Activated naive CD8-positive, alpha-beta T cell treated with anti-CD3 and anti-CD28 coated beads, Interleukin-2, amount 50 U/mL, for 24 hours (primary cell): ENCODE measurements at regions not wholly inside any gene's neighbourhood (a gene's known extent, or its start where the extent isn't known, plus 50 kb on each side); places are given as distances from the start of the nearest gene placed in this dataset.

Experiments used
- ATAC-seq: fragments of 150-1000 bp; cut with Tn5 transposase; one replicate; pipeline ENCODE4 v1.10.0; 2021
- DNase-seq: peaks from one replicate; pipeline ENCODE4 v3.0.0; 2021
- H3K27ac Mint-ChIP-seq: one replicate; pipeline ENCODE4 v1.8.0; 2021; ENCODE audit warnings: mild to moderate bottlenecking, mixed read lengths
- H3K27me3 Mint-ChIP-seq: one replicate; pipeline ENCODE4 v1.8.0; 2021; ENCODE audit warnings: mixed read lengths
- H3K36me3 Mint-ChIP-seq: one replicate; pipeline ENCODE4 v1.8.0; 2021; ENCODE audit warnings: low read depth, mixed read lengths
- H3K4me1 Mint-ChIP-seq: one replicate; pipeline ENCODE4 v1.8.0; 2021; ENCODE audit warnings: mixed read lengths
- H3K4me3 Mint-ChIP-seq: one replicate; pipeline ENCODE4 v1.8.0; 2021; ENCODE audit warnings: mild to moderate bottlenecking, moderate library complexity, mixed read lengths
- H3K9me3 Mint-ChIP-seq: one replicate; pipeline ENCODE4 v1.8.0; 2021; ENCODE audit warnings: mixed read lengths

DNA sequence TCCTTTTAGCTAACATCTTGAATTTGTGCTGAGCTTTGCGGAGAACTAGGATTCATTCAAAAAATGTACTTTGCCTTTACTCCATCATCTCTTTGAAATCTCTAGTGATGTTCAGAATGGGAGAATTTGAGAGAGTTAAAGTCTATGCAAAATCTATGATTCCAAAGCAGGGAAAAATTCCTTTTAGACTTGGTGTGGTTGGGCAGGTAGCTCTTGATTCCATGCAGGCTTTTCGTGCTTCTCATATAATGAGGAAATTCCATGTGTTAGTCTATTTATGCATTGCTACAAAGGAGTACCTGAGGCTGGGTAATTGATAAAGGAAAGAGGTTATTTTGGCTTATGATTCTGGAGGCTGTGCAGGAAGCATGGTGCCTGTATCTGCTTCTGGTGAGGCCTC is 258.9 kb upstream of the EPHA4 start:
- Mint-ChIP-seq H3K36me3 (no peaks in the 10 kb centered on the region), H3K4me3 (no peak overlapping the region), H3K27ac (no peak overlapping the region), H3K9me3 (peaks cover 7% of the 10 kb centered on the region), H3K27me3 (no peaks in the 10 kb centered on the region), H3K4me1 (no peaks in the 10 kb centered on the region)
- DNase-seq, result no peak
- no peak for ATAC-seq

DNA sequence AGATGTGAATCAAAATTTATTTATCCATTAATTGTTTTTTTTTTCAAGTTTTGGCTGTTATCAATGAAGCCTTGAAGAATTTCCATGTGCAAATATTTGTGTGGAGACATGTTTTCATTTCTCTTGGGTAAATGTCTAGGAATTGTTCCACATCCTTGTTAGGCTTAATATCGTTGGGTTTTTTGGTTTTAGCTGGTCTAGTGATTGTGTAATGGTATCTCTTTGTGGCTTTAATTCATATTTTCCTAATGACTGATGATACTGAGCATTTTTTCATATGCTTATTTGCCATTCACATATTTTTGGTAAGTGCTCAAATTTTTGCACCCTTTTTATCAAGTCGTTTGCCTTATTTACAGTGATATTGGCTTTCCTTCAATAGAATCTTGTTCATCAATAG is 250.3 kb upstream of the EPHA4 start:
- DNase-seq (no peak), ATAC-seq (no peak)
- Mint-ChIP-seq H3K4me3 (no peak overlapping the region), H3K27ac (no peak overlapping the region), H3K4me1 (no peaks in the 10 kb centered on the region), H3K9me3 (no peaks in the 10 kb centered on the region), H3K36me3 (no peaks in the 10 kb centered on the region), H3K27me3 (no peaks in the 10 kb centered on the region)

DNA sequence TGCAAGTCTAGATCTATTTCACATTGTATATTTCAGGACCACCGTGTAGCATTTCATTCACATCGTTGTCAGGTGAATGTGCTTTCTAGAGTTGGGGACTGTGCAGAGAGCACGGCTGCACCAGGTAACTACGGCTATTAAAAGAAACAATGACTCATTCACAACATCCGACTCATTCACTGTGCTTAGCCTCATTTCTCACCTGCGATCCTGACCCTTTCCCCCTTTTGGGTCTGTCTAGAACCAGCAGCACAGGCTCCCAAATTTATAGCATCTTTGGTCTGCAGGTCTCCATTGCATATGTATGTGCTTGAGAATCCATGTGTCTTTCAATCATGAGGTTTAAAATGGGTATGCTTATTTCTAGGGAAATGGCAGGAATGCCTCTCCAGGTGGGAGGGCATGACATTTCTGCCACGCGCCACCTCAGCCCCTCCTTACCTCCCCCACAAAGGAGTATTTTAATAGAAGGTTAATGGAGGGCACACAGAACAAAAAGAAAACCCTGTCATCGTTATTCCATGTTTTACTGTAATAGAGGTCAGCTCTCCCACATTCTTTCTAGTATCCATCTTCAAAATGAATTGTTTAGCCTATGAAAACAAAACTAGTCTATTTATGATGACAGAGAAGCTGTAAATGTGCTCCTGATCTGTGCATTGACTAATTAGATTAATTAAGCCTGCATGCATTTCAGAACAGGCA is 246.7 kb upstream of the EPHA4 start:
- H3K9me3 Mint-ChIP-seq, result peaks cover 9% of the 10 kb centered on the region

DNA sequence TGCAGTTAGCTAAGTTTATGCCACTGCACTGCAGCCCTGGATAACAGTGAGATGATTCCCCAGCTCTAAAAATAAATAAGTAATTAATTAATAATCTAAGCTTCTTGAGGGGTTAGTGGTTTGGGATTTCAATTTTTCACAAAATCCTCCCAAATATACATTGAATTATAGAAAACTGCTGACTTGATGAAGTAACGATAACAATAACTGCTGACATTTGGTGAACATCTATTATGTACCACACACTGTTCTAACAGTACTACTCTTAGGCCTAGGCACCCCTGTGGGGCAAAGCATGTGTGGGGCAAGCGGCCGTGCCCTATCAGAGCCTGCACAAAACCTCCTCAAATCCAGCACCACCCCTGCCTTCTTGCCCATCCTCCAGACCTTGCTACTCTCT is 245.8 kb upstream of the EPHA4 start:
- DNase-seq (no peak), ATAC-seq (no peak)
- no peaks in the 10 kb centered on the region for H3K4me1 Mint-ChIP-seq
- H3K36me3 Mint-ChIP-seq, result no peaks in the 10 kb centered on the region
- peaks cover 9% of the 10 kb centered on the region for H3K9me3 Mint-ChIP-seq
- H3K4me3 Mint-ChIP-seq, result no peak overlapping the region
- no peaks in the 10 kb centered on the region for H3K27me3 Mint-ChIP-seq
- no peak overlapping the region for H3K27ac Mint-ChIP-seq

More for the DNA sequence above, 246.7 kb upstream of the EPHA4 start:
- Mint-ChIP-seq H3K4me3 (no peak overlapping the region), H3K4me1 (no peaks in the 10 kb centered on the region), H3K36me3 (no peaks in the 10 kb centered on the region), H3K27ac (no peak overlapping the region), H3K27me3 (no peaks in the 10 kb centered on the region)
- ATAC-seq (no peak), DNase-seq (no peak)

DNA sequence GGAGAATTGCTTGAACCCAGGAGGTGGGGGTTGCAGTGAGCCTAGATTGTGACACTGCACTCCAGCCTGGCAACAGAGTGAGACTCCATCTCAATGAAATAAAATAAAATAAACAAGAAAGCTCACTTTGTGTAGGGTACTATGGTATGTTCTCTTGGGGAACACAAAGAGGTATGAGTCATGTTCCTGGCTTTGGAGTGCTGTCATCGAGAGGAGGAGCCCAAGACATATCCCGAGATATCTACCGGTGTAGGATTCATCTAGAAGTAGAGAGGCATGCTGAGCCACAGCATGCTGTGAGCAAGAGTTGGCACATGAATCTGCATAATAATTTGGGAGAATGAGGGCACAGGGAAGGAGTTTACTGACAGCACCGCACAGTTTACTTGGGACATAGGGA is 244.9 kb upstream of the EPHA4 start:
- Mint-ChIP-seq H3K27ac (no peak overlapping the region), H3K4me1 (no peaks in the 10 kb centered on the region), H3K9me3 (peaks cover 9% of the 10 kb centered on the region), H3K4me3 (no peak overlapping the region), H3K36me3 (no peaks in the 10 kb centered on the region), H3K27me3 (no peaks in the 10 kb centered on the region)
- ATAC-seq, result no peak
- no peak for DNase-seq

DNA sequence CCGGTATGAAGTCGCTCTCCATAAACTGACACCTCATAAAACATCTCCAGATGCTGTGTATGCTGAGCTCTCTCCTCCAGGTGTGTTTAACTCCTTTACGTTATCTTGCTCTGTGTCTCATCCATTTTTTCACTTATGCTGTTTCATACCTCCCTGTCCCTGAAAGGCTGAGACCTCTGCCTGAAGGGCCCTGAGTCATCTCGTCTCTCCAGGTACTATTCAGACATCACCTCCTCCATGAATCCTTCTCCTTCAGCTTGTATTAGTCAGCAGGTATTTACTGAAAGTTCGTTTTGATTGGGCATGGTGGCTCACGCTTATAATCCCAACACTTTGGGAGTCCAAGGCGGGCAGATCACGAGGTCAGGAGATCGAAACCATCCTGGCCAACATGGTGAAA is 244.5 kb upstream of the EPHA4 start:
- no peak for DNase-seq
- ATAC-seq, result no peak
- no peaks in the 10 kb centered on the region for H3K27me3 Mint-ChIP-seq
- no peaks in the 10 kb centered on the region for H3K36me3 Mint-ChIP-seq
- peaks cover 9% of the 10 kb centered on the region for H3K9me3 Mint-ChIP-seq
- H3K4me3 Mint-ChIP-seq, result no peak overlapping the region
- no peaks in the 10 kb centered on the region for H3K4me1 Mint-ChIP-seq
- H3K27ac Mint-ChIP-seq, result no peak overlapping the region

DNA sequence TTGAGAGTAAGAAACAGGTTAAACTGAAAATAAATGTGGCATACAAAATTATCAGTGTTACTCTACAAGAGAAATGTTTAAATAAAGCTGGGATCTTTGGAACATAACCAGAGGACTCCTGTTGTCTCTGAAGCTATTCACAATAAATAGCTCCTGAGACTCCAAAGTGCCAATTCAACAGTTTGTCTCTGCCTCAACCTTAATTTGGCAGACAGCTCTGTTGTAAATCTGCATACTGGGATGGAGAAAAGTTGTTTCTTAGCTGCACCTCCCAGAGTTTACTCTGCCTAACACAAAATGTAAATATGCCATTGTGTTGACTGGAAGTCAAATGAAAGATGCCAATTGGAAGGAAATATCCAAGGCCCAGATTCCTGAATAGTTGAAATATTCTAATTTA is 238.5 kb upstream of the EPHA4 start:
- Mint-ChIP-seq H3K9me3 (peaks cover 9% of the 10 kb centered on the region), H3K4me1 (no peaks in the 10 kb centered on the region), H3K27me3 (no peaks in the 10 kb centered on the region), H3K27ac (no peak overlapping the region), H3K36me3 (no peaks in the 10 kb centered on the region), H3K4me3 (no peak overlapping the region)
- no peak for ATAC-seq
- DNase-seq, result no peak

DNA sequence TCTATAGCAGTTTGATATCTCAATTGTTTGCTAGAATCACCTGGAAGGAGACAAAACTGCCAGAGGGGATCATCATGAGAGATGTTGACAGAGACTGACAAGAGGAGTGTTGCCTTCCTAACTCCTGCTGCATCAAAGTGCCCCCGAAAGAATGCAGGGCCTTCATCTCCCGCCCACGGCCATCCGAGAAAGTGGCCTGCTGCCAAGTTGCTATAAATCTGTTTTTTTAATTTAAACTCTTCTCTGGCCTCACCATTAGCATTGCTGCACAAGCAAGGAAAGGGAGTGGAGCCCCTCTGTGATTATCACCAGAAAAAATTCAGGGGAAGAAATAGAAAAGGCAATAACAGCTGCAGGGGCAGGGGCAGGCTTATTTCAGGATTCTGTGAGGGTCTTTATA is 238.1 kb upstream of the EPHA4 start:
- Mint-ChIP-seq H3K27ac (no peak overlapping the region), H3K9me3 (peaks cover 13% of the 10 kb centered on the region), H3K36me3 (no peaks in the 10 kb centered on the region), H3K4me3 (no peak overlapping the region), H3K4me1 (no peaks in the 10 kb centered on the region), H3K27me3 (peaks cover under 1% of the 10 kb centered on the region)
- no peak for DNase-seq
- ATAC-seq, result no peak

DNA sequence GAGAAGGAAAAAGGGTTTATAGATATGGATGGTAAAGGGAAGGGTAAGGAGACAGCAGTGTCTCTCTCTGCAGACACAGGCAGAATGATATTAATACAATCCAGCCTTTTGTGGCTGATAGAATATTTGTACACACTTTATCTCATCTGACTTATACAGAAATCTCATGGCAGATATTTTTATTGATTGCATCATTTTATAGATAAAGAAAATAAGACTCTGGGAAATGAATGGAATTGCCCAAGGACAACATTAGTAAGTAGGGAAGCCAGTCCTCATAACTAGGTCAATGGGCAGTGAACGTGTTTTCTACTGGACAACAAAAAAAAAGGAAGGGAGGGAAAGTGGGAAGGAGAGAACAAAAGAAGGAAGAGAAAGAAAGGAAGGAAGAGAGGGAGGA is 236.4 kb upstream of the EPHA4 start:
- H3K4me1 Mint-ChIP-seq, result no peaks in the 10 kb centered on the region
- H3K9me3 Mint-ChIP-seq, result peaks cover 7% of the 10 kb centered on the region
- ATAC-seq (no peak), DNase-seq (no peak)
- H3K4me3 Mint-ChIP-seq, result no peak overlapping the region
- peaks cover 2% of the 10 kb centered on the region for H3K27me3 Mint-ChIP-seq
- H3K27ac Mint-ChIP-seq, result no peak overlapping the region
- H3K36me3 Mint-ChIP-seq, result no peaks in the 10 kb centered on the region

DNA sequence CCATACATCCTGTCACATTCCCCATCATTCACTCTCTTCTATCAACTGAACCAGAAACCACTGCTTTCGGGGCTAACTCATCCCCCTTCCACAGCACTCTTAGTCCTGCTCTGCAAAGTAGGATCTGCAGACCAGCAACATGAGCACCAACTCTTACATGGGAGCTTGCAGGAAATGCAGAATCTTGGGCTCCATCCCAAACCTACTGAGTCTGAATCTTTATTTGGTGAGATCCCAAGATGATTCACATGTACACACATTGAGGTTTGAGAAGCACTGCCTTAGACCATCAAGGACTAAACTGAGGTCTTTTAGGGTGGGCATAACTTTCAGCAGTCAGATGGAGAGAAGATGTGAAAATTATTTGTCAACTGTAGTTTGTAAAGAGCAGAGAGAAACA is 235.6 kb upstream of the EPHA4 start:
- H3K36me3 Mint-ChIP-seq, result no peaks in the 10 kb centered on the region
- peaks cover 2% of the 10 kb centered on the region for H3K27me3 Mint-ChIP-seq
- DNase-seq (no peak), ATAC-seq (no peak)
- H3K27ac Mint-ChIP-seq, result no peak overlapping the region
- no peaks in the 10 kb centered on the region for H3K4me1 Mint-ChIP-seq
- peaks cover 7% of the 10 kb centered on the region for H3K9me3 Mint-ChIP-seq
- H3K4me3 Mint-ChIP-seq, result no peak overlapping the region

DNA sequence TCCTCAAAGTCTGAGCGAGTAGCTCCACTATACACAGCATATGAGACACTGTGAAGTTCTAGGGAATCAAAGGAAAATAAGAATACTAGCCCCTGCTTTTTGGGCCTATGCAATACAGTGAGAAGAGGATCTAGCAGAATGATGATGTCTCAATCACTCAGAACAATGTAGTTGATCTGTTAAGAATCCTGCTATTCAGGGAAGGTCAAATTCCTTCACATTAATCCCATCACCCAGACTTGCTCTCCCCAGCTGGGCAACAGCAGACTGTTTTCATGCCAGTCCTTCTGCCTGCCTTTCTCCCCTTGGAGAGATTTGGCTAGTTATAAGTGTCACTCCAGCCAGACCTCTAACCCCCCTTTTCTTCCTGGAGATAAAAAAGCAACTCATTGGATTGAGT is 230.0 kb upstream of the EPHA4 start:
- no peak for DNase-seq
- H3K4me1 Mint-ChIP-seq, result no peaks in the 10 kb centered on the region

DNA sequence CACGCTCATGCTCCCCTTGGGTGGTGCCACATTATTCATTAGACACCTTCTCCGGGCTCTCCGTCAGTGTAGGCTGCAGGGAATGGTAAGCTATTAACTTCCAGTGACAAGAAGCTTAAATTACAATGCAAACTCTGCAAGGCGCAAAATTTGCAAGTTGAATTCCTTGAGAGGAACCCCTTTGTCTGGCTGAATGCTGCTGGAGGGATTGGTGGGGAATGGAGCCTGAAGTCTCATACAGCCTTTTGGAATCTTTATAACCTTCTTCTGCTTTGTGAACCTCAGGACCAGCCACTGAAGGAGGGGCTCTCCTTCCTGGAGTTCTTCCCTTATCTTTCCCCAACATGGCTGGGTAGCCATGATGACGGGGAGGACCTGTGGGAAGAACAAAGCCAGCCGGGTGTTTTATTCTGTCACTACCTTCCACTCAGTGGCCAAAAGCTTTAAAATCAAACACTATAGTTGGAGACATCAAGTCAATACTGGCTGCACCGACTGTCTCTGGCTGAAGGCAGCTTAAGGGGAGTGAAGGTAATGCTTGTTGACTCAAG is 220.9 kb upstream of the EPHA4 start:
- ATAC-seq (no peak), DNase-seq (no peak)
- Mint-ChIP-seq H3K4me1 (no peaks in the 10 kb centered on the region), H3K36me3 (no peaks in the 10 kb centered on the region), H3K27me3 (no peaks in the 10 kb centered on the region), H3K9me3 (no peaks in the 10 kb centered on the region), H3K4me3 (no peak overlapping the region), H3K27ac (no peak overlapping the region)

More for the DNA sequence above, 230.0 kb upstream of the EPHA4 start:
- ATAC-seq, result no peak
- H3K27ac Mint-ChIP-seq, result no peak overlapping the region
- peaks cover 2% of the 10 kb centered on the region for H3K27me3 Mint-ChIP-seq
- H3K4me3 Mint-ChIP-seq, result no peak overlapping the region
- H3K36me3 Mint-ChIP-seq, result no peaks in the 10 kb centered on the region
- peaks cover 7% of the 10 kb centered on the region for H3K9me3 Mint-ChIP-seq

DNA sequence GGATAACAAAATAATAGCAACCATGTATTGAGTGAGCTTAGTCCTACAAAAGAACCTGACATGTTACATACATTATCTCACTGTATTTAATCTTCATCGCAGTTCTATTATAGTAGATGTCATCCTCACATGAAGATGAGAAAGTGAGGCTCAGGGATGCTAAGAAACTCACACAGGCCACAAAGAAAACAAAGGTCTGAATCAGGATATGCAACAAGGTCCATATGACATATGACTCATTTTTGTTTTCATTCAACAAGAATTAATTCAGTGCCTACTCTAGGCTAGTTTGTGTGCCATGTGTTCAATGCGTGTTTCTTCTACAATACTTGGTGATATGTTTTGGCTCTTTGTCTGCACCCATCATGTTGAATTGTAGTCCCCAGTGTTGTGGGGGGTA is 219.7 kb upstream of the EPHA4 start:
- no peak for DNase-seq
- no peaks in the 10 kb centered on the region for H3K27me3 Mint-ChIP-seq
- H3K4me3 Mint-ChIP-seq, result no peak overlapping the region
- ATAC-seq, result no peak
- H3K9me3 Mint-ChIP-seq, result no peaks in the 10 kb centered on the region
- no peak overlapping the region for H3K27ac Mint-ChIP-seq
- H3K4me1 Mint-ChIP-seq, result no peaks in the 10 kb centered on the region
- no peaks in the 10 kb centered on the region for H3K36me3 Mint-ChIP-seq

DNA sequence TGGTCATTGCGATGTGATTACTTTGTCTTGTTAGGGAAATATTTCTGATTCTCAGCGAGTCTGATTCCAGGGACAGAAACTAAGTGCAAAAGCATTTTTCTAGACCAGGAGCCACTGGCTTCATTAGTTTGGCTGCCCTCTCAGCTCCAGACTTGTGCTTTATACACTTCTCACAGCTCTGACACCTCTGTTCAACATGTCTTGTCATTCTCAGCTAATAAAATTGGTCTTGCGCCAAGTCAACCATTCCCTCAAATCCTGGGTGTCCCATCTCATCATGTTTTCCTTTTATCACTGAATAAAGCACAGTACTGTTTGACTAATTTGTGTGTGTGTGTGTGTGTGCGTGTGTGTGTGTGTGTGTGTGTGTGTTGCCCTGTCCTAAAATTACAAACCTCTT is 215.5 kb upstream of the EPHA4 start:
- DNase-seq, result no peak
- Mint-ChIP-seq H3K27me3 (no peaks in the 10 kb centered on the region), H3K4me1 (no peaks in the 10 kb centered on the region), H3K36me3 (no peaks in the 10 kb centered on the region), H3K27ac (no peak overlapping the region), H3K4me3 (no peak overlapping the region), H3K9me3 (peaks cover 6% of the 10 kb centered on the region)
- ATAC-seq, result no peak

DNA sequence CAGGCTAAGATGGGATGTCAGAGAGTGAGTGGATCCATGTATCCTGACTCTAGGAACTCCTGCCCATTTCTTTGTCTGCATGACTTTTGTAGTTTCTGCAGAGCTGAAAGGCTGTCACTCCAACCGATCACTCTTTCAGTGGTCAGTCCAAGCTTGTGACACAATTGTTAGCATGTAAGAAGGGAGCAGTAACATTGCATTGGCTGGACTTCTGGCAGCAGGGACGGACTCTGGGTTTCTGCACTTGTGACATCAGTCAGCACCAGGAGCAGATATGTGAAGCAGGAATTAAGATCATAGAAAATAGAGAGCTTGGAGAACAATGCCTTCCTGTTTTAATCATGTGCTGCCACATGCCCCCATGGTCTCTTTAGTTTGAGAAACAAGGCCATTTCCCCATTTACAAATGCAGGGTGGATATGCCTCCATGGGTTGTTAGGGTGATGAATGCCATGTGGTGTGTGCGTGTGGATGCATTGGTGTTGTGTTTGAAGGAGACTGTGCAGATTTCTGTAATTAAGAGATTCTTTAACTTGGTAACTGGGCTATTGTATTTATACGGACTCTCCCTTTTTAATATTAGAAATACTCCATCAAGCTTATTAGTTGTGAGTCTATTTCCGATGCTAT is 214.3 kb upstream of the EPHA4 start:
- Mint-ChIP-seq H3K4me1 (no peaks in the 10 kb centered on the region), H3K27ac (no peak overlapping the region), H3K9me3 (peaks cover 6% of the 10 kb centered on the region), H3K36me3 (no peaks in the 10 kb centered on the region), H3K4me3 (no peak overlapping the region), H3K27me3 (no peaks in the 10 kb centered on the region)
- DNase-seq, result no peak
- no peak for ATAC-seq
